ENCODE measurements at regions not wholly inside any gene's neighbourhood (a gene's known extent, or its start where the extent isn't known, plus 50 kb on each side); places are given as distances from the start of the nearest gene placed in this dataset.
"Not testable (repeated sequence)": the region's sequence is repeated elsewhere in the genome, so short reads cannot be mapped to it uniquely, and the experiment has no call there.

DNA sequence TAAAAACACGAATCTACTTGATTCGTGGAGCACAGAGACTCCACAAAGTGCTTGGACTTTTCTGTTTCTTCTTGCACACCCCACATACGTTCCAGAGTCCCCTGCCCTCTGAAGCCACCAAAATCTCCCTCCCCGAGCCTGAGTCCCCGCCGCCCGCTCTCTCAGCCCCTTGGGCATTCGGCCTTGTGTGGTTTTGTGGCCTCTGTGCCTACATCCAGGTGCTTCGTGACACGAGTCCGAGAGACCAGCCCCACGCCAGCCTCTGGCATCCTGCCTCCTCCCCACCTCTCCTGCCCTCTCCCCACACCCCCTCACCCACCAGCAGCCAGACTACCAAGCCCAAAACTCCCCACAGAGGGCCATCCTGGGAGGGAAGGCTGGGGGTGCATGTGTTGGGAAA, 87.8 kb upstream of the PPP1R26 start:
- DNase-seq, result no peak

GRCh38 chr9:135392511-135392910, 87.1 kb upstream of the PPP1R26 start:
- DNase-seq, result no peak

- DNase-seq, result no peak
Measured at GRCh38 chr9:135394131-135394530, 85.5 kb upstream of the PPP1R26 start.

DNA sequence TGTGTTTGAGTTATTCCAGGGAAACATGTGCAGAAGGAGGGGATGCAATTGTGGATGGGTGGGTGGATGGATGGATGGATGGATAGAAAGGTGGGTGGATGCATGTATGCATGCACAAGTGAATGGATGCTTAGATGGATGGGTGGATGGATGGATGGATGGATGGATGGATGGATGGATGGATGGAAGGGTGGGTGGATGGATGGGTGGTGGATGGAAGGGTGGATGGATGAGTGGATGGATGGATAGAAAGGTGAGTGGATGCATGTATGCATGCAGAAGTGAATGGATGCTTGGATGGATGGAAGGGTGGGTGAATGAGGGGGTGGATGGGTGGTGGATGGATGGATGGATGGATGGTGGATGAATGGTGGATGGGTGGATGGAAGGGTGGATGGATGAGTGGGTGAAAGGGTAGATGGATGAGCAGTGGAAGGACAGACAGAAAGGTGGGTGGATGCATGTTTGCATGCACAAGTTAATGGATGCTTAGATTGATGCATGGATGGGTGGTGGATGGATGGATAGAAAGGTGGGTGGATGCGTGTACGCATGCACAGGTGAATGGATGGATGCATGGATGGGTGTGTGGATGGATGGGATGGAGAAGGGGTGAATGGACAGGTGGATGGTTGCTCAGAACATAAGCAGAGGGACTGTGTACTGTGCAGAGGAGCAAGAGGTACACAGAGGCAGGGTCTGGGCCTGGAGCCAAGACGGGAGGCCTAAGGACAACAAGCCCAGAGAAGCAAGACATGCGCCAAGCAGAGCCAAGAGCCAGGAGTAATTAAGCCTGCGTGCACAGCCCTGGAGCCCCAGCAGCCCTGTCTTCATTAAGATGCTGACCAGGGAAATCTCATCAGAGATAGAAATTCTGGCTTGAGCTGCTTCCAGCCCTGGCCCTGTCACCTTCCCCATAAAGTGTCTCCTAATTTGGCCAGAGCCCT, 84.6 kb upstream of the PPP1R26 start:
- DNase-seq, result no peak

DNA sequence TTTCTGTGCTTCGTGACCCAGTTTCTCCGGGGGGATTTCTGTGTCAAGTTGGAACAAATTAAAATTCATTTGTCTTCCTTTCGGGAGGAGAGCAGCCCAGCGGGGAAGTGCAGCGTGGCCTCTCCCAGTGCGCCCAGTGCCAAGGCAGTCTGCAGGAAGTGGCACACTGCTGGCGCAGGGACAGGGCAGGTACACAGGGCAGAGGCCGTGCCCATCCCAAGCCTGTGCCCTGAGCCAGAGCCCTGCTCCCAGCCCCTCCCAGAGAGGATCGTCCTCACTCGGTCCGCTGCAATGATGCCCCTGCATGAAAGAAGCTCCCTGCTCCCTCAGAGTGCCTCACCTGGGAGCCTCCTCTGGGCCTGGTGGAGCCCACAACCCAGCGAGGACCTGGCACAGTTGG, 82.4 kb upstream of the PPP1R26 start:
- DNase-seq, result no peak

GRCh38 chr9:135399000-135399649, 80.5 kb upstream of the PPP1R26 start:
- DNase-seq, result no peak

DNA sequence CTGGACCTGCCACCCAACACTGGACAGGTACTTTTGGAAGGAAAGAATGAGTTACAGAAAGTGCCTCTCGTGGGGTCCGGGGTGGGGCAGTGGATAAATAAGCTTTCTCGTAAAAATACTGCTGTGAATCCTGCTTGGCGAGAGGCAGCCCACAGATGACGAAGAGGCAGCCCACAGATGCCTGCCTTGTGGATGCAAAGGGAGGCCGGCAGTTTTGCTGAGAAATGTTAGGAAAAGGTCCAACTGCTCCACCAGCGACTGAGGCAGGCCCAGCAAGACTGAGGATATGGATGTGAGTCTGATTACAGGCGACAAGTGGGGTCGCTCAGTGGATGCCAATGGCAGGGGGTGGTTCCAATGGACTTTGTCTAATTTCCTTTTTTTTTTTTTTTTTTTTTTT, 79.1 kb upstream of the PPP1R26 start:
- DNase-seq, result no peak

GRCh38 chr9:135401218-135401617, 78.4 kb upstream of the PPP1R26 start:
- DNase-seq, result no peak

DNA sequence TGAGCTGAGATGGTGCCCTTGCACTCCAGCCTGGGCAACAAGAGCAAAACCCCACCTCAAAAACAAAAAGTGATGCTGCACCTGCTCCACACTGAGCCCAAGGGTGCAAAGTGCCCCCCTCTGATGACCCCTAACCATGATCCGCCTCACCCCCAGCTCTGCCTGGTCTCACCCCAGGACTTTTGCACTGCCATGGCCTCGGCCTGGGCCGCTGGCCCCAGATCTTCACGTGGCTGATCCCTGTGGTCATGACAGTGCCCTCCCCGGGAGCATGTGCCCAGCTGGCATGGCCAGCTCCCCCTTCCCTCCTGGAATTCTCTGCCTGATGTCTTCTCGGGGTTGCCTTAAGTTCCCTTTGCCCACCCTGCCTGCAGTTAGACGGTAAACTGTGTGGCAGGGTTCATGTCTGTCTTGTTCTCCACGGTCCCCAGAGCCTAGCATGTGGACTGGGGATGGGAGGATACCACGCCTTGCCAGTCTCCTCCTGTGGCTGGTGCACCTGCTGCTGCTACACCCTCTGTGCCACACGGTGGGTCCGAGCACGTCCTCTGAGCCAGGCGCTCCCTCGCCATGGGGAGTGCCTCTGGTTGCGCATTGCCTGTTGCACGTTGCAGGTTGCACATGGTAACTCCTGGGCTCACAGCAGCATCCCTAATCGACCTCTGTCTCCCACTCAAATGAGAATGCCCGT, 77.4 kb upstream of the PPP1R26 start:
- no peak for DNase-seq

DNA sequence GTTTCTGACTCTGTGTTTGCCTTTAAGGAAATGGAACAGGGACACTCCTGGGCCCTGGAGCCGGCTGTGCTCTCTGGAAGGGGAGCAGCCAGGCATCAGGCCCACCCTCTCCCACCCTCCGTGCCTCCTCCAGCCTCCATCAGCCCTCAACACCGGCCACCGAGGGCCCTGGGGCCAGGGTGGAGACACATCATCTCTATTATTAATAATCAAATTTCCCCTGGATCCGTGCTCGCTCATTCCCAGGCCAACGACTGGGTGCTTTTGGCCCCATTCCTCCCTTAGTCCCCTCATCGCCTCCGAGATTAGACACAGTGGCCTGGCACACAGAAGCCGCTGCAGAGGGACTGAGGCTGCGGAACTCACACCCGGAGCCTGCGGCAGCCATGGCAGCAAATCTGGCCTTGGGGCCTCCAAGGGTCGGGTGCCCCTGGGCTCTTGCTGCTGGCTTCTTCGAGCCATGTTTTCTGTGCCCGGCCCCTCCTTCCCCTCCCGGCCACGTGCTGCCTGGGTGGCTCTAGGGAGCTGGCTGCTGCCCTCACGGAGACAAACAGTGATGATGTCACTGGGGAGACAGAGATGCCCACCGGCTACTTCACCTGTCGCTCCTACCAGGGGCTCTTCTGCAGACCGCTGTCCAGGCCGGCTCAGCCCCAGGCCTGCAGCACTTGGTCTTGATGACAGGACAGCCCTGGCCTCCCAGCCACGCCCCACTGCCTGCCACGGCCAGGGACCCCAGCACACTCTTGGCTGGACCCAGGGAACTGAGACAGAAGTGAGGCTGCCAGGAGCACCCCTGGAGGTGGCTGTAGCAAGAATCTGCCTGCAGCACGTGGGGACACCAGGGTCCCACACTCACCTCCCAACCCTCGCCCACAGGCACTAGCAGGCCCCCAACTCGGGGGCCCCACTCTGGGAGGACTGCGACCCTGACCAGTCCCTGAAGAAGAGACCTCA, 76.6 kb upstream of the PPP1R26 start:
- no peak for DNase-seq

DNA sequence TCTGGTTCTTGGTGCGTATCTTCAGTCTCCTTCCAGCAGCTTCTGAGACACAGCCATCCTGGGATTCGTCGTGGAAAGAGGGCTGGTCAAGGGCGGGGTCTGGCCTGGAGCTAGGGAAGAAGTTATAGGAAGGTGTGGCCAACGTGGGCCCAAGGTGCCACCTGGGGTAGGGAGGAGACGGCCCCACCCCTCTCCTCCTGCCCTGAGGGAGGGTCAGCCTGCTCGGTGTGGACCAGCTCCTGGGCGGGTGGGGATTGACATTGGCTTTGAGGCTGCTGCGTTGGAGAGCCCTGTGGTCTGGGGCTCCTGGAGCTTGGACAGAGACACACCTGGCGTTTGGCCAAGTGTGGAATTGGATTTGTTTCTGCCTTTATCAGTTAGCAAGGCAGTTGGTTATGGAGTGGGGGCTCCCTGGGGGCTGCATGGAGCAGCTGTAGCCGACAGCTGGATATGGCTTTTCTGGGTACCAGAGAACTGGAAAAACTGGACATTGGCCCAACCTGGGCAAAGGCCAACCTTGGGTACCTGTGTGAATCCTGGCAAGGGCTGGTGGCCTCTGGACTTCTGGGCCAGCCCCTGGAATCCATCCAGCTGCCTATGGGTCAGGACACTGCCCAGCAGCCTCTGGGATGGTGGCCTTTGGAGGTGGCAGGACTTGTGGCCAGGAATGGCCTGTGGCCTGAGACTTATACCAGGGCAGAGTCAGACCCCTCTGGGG, 75.7 kb upstream of the PPP1R26 start:
- no peak for DNase-seq

- DNase-seq, result no peak
Measured at GRCh38 chr9:135404451-135405144, 75.0 kb upstream of the PPP1R26 start.

- not testable (repeated sequence) for DNase-seq
Measured at GRCh38 chr9:135405145-135405464, 74.5 kb upstream of the PPP1R26 start.

DNA sequence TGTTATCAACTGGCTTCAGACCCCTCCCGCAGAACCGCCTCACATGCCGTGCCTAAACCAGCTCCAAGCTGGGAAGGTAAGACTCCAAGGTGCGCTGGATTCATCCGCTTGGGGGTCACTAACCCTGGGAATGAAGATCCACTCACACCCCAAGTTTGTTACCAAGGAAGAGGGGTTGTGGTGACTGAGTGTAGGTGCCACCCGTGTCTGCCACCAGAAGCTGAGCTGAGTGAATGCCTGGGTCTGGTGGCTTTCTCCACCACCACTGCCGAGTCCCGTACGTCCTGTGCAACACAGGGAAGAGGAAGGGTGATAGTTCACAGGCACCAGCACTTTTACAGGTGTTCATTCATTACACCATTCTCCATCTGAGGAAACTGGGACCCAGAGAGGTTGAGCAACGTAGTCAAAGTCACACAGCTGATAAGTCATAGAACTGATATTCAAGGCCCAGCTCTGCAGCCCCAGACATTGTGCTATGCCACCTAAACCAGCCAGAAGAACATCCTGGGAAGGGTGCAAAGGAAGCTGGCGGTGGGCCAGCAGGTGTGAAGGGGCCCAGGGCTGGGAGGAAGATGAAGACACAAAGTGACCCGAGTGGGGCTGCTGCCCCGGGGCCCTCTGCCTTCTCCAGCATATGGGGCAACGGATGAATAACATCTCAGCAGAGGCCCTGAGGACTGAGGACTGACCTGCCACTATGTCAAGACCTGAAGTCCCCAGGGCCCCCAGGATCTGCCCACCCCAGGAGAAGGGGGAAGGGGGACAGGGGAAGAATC, 70.9 kb upstream of the PPP1R26 start:
- no peak for DNase-seq

DNA sequence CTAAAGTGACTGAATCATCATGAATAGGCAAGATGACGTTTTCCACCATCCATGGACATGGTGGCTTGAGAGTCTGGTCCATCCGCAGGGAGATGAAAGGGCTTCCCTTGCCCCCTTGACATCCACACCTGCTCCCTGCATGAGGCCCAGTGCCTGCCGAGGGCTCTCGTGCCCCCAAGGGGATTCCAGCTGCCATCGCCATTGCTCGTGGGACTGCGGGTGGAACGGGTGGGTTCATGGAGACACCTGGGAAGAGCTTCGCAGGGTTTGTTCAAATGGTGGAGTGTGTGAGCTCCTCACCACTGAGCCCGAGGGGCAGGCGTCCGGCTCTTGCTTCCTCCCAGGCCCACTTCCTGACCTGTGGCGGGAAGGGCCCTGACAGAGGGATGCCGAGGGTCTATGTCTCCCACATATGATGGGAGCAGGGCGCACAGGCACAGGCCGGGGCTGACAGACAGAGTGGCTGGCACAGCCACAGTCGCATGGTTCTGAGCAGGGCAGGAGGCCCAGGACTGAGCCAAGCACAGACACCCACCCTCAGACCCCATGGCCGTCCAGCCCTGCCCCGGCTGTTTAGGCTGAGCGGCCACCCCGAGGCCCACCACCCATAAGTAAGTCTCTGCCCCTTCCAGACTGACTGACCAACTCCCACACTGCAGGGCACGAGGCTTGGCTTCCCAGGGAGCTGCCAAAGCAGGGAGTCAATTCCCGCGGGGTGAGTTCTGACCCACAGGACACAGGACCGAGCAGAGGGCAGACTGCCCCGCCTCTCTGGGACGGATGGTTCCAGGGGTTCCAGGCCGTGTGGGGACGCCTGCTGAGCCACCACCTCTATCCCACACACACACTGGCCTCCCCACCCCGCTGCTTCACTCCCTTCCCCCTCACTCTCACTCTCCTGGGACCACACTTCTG, 70.0 kb upstream of the PPP1R26 start:
- no peak for DNase-seq

DNA sequence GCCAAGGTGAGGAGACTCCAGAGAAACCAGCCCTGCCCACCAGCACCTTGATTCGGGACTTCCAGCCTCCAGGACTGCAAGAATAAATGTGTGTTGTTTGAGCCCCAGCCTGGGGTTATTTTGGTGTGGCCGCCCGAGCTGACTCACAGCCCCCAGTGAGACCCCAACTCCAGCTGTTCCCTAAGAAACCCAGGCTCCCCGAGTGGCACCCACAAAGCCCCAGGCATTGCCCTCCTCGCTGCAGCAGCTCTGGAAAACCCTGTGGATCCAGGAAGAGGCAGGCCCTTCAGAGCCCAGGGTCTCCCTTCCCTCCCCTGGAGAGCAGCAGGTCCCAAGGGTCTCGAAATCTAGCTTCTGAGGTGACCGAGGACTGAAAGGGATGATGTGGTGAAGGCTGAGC, 69.2 kb upstream of the PPP1R26 start:
- no peak for DNase-seq

DNA sequence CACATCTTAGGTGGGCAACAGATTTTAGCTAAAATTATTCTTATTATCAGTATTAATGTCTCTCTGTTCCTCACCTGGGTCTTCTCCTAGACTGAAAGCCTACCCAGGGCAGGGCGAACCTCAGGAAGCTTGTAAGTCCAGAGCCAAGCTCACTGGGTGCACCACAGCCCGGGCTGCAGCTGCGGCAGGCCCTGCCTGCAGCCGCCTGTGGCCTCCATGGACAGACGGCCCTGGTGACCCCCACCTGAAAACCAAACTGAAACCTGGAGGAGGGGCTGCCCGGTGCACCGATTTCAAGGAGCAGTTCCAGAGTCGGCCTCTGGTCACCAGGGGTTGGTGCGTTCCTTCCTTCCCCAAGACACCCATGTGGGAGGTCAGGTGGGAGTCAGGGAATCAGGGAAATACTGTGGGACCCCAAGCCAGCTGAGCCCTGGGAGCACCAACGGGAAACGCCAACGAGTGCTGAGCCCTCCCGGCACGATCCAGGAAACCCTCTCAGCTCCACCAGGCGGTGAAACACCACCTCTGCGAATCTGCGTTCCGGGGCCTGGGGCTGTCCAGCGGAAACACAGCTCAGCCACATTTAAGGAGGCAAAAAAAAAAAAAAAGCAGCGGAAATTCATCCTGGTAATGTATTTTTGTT, 68.6 kb upstream of the PPP1R26 start:
- DNase-seq, result no peak

GRCh38 chr9:135411605-135412004, 68.0 kb upstream of the PPP1R26 start:
- not testable (repeated sequence) for DNase-seq
